Activated CD4-positive, alpha-beta T cell treated with anti-CD3 and anti-CD28 coated beads, Interleukin-2, amount 10 ng/mL, durations not matched to agents 7 days and 5 days (primary cell): ENCODE measurements at regions not wholly inside any gene's neighbourhood (a gene's known extent, or its start where the extent isn't known, plus 50 kb on each side); places are given as distances from the start of the nearest gene placed in this dataset.
A peak's percentile ranks its signal among the peaks of the same experiment; 100 is the strongest.

ENCODE experiments used
- CTCF ChIA-PET: fragments of 350-600 bp; sonication (Branson Sonifier 250); formaldehyde crosslinking; loops from one replicate; lab custom pipeline; 2021; ENCODE audit warnings: antibody characterized with exemption; lab: Charles Lee
- POLR2A ChIA-PET: fragments of 350-600 bp; sonication (Branson Sonifier 250); formaldehyde crosslinking; loops from one replicate; lab custom pipeline; 2021; ENCODE audit warnings: antibody characterized with exemption; lab: Charles Lee
- DNase-seq: peaks from one replicate; pipeline ENCODE4 v3.0.0-alpha.2; 2020
- H3K27ac Mint-ChIP-seq: one replicate; pipeline ENCODE4 v1.8.0; 2021; ENCODE audit warnings: mild to moderate bottlenecking, moderate library complexity, mixed read lengths
- H3K27me3 Mint-ChIP-seq: one replicate; pipeline ENCODE4 v1.8.0; 2021; ENCODE audit warnings: mixed read lengths
- H3K36me3 Mint-ChIP-seq: one replicate; pipeline ENCODE4 v1.8.0; 2021; ENCODE audit warnings: low read depth, mixed read lengths
- H3K4me1 Mint-ChIP-seq: one replicate; pipeline ENCODE4 v1.8.0; 2021; ENCODE audit warnings: mixed read lengths
- H3K4me3 Mint-ChIP-seq: one replicate; pipeline ENCODE4 v1.8.0; 2021; ENCODE audit warnings: mild to moderate bottlenecking, moderate library complexity, mixed read lengths
- H3K9me3 Mint-ChIP-seq: one replicate; pipeline ENCODE4 v1.8.0; 2021; ENCODE audit warnings: mixed read lengths

DNA sequence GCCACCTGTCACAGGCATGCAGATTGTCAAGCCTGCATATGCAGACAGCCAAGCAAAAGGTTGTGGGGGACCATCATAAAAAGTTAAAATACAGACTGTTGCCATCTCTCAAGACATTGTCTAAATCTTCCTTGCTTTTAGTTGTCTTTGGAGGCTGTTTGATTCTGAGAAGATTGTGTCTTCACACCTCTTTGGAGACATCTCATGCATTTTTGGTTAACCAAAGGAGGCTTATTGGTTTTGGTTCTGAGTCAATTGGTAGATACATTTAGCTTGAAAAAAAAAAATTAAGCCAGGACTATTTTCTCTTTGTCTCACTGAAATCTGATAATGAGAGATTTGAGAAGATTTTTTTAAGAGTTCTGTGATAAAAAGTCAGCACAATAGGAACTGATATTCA, 217.6 kb downstream of the LYPLAL1 start:
- H3K9me3 Mint-ChIP-seq = peaks cover 3% of the 10 kb centered on the region
- no peak overlapping the region for H3K4me3 Mint-ChIP-seq
- no peak overlapping the region for H3K27ac Mint-ChIP-seq
- H3K27me3 Mint-ChIP-seq = peaks cover 2% of the 10 kb centered on the region
- POLR2A ChIA-PET = no interaction called here
- CTCF ChIA-PET = no interaction called here
- no peak for DNase-seq
- no peaks in the 10 kb centered on the region for H3K4me1 Mint-ChIP-seq
- H3K36me3 Mint-ChIP-seq = no peaks in the 10 kb centered on the region

DNA sequence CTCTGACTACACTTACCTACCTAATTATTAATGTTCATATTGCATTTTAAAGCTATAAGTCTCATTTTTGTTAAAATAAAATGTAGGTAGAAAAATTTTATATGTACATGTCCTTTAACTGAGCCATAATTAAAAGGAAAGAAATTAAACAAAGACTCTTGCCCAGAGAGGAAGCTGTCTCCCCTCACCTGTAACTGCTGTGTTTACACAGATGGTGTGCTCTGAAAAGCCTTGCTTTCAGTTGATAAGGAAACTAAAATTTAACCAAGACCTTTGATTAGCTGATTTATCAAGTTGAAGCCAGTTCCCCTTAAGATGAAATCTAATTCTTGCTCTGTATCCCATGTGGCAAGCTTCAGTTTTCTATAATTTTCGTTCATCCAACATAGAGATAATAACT, 213.5 kb downstream of the LYPLAL1 start:
- CTCF ChIA-PET = no interaction called here
- no peak for DNase-seq
- Mint-ChIP-seq H3K27me3 (peaks cover 2% of the 10 kb centered on the region), H3K27ac (no peak overlapping the region), H3K9me3 (no peaks in the 10 kb centered on the region), H3K4me1 (no peaks in the 10 kb centered on the region), H3K36me3 (no peaks in the 10 kb centered on the region), H3K4me3 (no peak overlapping the region)
- POLR2A ChIA-PET = no interaction called here

DNA sequence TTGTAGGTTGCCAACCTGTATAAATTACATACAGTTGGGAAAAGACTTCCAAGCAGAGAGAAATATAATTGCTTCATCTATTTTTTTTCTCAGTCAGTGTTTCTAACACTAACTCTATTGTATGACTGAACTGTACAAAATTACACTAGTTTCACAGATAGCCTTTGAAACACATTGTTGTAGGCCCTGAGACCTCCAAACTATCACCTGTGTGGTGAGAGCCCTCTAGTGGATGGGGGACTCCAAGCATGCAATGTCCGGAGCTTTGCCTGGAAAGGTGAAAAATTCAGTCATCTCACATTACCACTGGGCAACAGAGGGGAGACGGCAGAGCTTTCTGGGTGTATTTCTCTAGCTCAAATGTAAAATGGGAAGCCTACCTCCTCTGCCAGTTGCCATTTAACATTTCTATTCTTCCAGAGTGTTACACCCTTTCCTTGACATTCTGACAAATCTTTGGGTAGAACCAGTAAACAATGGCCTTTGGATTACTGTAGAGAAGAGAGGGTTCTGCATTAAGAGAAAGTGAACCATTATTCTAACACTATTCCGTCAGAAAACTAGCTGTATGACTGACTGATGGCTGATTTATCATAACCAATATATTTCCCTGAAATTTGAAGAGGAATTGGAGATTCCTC, 212.2 kb downstream of the LYPLAL1 start:
- Mint-ChIP-seq H3K27me3 (peaks cover 2% of the 10 kb centered on the region), H3K4me1 (no peaks in the 10 kb centered on the region), H3K27ac (no peak overlapping the region), H3K4me3 (no peak overlapping the region), H3K36me3 (no peaks in the 10 kb centered on the region), H3K9me3 (no peaks in the 10 kb centered on the region)
- DNase-seq = peak; percentile 16
- ChIA-PET CTCF (interaction anchor here (1.4 kb wide), 1 partner anchor 14 kb away, joined by 3 read pairs; no protein-coding TSS in a partner anchor), POLR2A (no interaction called here)

DNA sequence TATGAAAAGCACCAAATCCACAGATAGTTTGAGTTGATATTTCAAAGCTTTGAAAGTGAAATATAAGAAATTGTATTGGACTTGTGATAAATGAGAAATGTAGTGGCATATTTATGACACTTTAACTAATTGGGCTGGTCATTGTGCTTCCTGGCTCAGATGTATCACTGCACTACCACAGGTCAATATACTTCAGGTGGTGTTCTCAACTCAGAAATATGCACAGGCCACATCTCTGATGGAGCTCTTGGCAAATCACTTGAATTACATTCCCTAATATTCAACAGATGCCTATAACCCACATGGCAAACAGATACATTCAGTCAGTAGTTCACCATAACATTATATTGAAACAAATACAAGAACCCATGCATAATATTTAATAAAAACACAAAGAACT, 209.6 kb downstream of the LYPLAL1 start:
- Mint-ChIP-seq H3K4me1 (no peaks in the 10 kb centered on the region), H3K9me3 (no peaks in the 10 kb centered on the region), H3K27ac (no peak overlapping the region), H3K4me3 (no peak overlapping the region), H3K36me3 (no peaks in the 10 kb centered on the region), H3K27me3 (no peaks in the 10 kb centered on the region)
- DNase-seq = no peak
- ChIA-PET POLR2A (no interaction called here), CTCF (no interaction called here)

DNA sequence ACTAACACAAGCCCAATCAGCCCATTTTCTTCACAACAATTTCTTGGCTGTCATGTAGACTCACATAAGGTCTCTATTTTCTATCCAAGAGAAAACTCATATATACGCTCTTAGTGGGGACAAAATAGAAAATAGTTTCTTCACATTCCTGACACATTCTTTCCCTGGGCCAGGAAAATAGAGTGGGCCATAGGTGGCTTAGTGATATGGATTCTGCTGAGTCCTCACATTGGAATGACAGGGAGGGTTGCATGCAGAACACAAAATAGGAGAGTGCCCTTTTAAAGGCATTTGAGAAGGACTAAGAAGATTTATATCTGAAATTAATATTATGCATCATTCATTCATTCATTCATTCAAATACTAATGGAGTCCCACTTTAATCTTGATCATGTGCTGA, 207.7 kb downstream of the LYPLAL1 start:
- no peak overlapping the region for H3K4me3 Mint-ChIP-seq
- POLR2A ChIA-PET = no interaction called here
- no peak for DNase-seq
- H3K4me1 Mint-ChIP-seq = no peaks in the 10 kb centered on the region
- CTCF ChIA-PET = no interaction called here
- H3K27me3 Mint-ChIP-seq = no peaks in the 10 kb centered on the region
- H3K27ac Mint-ChIP-seq = no peak overlapping the region
- no peaks in the 10 kb centered on the region for H3K36me3 Mint-ChIP-seq
- no peaks in the 10 kb centered on the region for H3K9me3 Mint-ChIP-seq

DNA sequence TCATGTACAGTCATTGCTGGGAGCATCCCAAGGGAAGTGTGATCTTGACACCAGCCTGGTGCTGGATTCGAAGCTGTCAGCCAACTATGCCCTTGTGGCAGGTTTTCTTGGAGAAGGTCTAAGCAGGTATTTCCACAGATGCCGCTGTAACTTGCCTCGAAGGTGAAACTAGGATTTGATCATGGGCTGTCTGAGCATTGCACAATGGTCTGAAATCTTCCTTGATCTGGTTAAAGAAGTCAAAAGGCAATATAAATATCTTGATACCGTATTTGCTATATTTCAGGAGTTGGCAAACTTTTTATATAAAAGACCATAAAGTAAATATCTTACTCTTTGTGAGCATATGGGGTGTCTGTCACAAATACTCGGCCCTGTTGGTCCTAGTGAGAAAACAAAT, 206.8 kb downstream of the LYPLAL1 start:
- no peak overlapping the region for H3K4me3 Mint-ChIP-seq
- no peaks in the 10 kb centered on the region for H3K4me1 Mint-ChIP-seq
- DNase-seq = no peak
- no peaks in the 10 kb centered on the region for H3K27me3 Mint-ChIP-seq
- CTCF ChIA-PET = no interaction called here
- H3K9me3 Mint-ChIP-seq = no peaks in the 10 kb centered on the region
- no peak overlapping the region for H3K27ac Mint-ChIP-seq
- POLR2A ChIA-PET = no interaction called here
- H3K36me3 Mint-ChIP-seq = no peaks in the 10 kb centered on the region

DNA sequence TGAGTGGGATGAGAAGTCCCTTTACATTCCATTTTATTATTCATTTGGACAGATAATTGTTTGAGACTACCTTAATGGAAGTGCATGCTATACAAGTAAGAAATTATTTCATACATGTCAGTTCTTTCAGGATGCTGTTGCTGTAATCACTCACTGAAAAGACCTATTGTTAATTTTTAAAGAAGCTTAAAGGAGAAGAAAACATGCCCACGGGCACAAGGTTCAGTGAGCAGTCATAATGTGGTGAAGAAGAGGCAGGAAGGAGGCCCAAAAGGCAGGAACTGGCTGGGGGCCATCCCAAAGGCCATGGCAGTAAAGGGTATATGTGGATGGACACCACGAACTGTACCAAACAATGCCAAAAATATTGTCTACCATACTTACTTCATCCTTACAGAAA, 206.0 kb downstream of the LYPLAL1 start:
- Mint-ChIP-seq H3K4me3 (no peak overlapping the region), H3K4me1 (no peaks in the 10 kb centered on the region), H3K9me3 (no peaks in the 10 kb centered on the region), H3K36me3 (no peaks in the 10 kb centered on the region), H3K27me3 (no peaks in the 10 kb centered on the region), H3K27ac (no peak overlapping the region)
- ChIA-PET POLR2A (no interaction called here), CTCF (no interaction called here)
- DNase-seq = no peak

DNA sequence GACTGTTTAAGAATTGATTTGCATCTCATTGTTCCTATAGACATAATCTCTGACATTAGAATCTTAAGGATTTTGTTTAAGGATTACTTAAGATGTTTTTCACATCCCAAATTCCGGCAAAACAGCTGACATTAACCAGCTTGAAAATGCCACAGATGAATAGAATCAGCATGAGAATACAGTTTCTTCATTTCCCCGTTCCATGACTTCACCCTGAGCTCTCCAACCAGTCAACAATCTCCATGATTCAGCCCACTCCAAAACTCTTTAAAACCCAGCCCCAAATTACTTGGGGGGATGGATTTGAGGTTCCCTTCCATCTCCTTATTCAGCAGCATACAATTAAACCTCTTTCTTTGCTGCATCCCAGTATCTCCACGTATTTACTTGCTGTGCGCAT, 201.0 kb downstream of the LYPLAL1 start:
- Mint-ChIP-seq H3K27ac (no peak overlapping the region), H3K9me3 (no peaks in the 10 kb centered on the region), H3K36me3 (no peaks in the 10 kb centered on the region), H3K4me1 (no peaks in the 10 kb centered on the region), H3K4me3 (no peak overlapping the region), H3K27me3 (no peaks in the 10 kb centered on the region)
- no peak for DNase-seq
- ChIA-PET CTCF (no interaction called here), POLR2A (no interaction called here)

DNA sequence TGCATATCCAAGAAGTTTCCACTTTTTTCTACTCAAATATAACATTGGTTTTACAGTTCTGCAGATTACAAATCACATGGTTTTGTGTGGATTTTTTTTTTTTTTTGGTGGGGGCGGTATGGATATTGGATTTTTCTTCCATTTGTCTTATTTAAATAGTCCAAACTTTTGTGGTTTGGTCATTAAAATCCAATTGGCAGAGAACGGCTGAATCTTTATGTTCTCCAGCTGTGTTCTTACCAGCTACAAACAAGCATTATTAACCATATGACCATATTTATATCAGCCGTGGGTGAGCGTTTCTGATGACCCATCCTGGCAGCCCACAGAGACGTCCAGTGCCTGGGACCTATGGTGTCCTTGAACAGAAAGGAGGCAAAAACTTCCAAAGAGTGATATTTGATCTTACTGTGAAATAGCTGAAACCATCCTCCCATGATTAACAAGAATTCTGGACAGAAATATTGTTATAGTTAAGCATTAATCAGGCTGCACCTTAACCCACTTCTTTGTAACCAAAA, 200.4 kb downstream of the LYPLAL1 start:
- Mint-ChIP-seq H3K4me3 (no peak overlapping the region), H3K27ac (no peak overlapping the region), H3K36me3 (no peaks in the 10 kb centered on the region), H3K4me1 (no peaks in the 10 kb centered on the region), H3K9me3 (no peaks in the 10 kb centered on the region), H3K27me3 (no peaks in the 10 kb centered on the region)
- POLR2A ChIA-PET = no interaction called here
- CTCF ChIA-PET = no interaction called here
- DNase-seq = no peak

DNA sequence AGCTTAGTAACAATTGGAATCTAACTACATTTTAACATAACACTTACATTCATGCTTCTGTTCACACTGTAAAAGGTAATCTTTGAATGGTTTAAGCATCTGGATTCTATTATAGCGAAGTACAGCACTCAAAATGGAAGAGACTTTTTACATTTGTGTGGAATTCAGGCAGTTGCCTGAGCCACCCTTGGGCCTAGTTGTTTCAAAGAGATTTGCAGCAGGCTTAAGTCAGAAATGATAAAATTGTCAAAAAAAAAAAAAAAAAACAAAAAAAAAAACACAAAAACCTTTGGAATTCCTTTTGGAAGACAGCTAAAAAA, 199.9 kb downstream of the LYPLAL1 start:
- no peak overlapping the region for H3K4me3 Mint-ChIP-seq
- ChIA-PET POLR2A (no interaction called here), CTCF (no interaction called here)
- H3K27ac Mint-ChIP-seq = no peak overlapping the region
- H3K4me1 Mint-ChIP-seq = no peaks in the 10 kb centered on the region
- no peaks in the 10 kb centered on the region for H3K9me3 Mint-ChIP-seq
- no peaks in the 10 kb centered on the region for H3K27me3 Mint-ChIP-seq
- H3K36me3 Mint-ChIP-seq = no peaks in the 10 kb centered on the region
- no peak for DNase-seq

DNA sequence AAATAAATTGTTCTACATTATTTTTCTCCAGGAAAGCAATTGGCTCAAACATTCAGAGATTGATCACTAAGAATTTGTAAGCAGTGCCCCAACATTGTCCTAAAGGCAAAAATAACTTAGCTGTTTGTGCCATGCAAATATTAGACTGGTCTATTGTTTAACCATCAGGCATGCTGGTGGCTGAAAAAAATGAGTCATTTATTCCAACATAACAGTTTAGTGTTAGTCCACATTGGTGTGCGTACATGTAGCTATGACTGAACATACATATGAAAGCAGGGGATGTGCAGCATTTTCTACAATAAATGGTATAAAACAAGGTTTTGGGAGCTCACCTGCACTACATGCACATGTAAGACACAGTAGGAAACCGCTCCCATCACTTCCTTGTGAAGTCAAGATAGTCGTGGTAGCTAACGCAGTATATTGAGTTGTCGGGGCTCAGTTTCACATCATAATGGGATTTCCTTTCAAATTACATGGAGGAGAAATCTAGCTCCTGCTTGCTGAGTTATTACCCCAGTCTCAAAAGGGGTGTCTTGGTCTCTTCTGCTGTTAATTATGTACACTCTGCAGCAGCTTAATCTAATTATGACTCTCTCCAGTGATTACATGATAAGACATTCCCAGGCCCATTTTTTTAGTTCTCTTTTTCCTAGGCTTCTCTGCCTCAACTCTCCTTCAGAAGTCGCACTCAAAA, 199.4 kb downstream of the LYPLAL1 start:
- Mint-ChIP-seq H3K9me3 (no peaks in the 10 kb centered on the region), H3K36me3 (no peaks in the 10 kb centered on the region), H3K4me3 (no peak overlapping the region), H3K4me1 (no peaks in the 10 kb centered on the region), H3K27me3 (no peaks in the 10 kb centered on the region), H3K27ac (no peak overlapping the region)
- POLR2A ChIA-PET = no interaction called here
- no peak for DNase-seq
- CTCF ChIA-PET = interaction anchor here (0.7 kb wide), 1 partner anchor 52 kb away, joined by 3 read pairs; no protein-coding TSS in a partner anchor

DNA sequence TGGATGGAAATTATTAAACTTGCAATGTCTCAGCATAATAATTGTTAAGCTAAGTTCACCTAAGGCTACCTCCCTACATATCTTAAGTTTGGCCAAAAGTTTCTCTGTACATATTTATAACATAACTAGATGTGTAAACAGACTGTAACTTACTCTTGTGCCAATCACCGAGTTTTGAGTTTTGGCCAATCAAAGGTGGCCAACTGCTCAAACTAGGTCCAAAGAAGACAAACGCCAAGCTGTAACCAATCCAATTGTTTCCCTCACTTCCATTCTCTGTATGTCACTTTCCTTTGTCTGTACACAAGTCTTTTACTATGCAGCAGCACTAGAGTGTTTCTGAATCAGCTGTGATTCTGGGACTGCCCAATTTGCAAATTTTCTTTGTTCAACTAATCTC, 197.8 kb downstream of the LYPLAL1 start:
- H3K9me3 Mint-ChIP-seq = no peaks in the 10 kb centered on the region
- no peak overlapping the region for H3K4me3 Mint-ChIP-seq
- no peak overlapping the region for H3K27ac Mint-ChIP-seq
- no peak for DNase-seq
- no peaks in the 10 kb centered on the region for H3K36me3 Mint-ChIP-seq
- H3K27me3 Mint-ChIP-seq = no peaks in the 10 kb centered on the region
- ChIA-PET CTCF (no interaction called here), POLR2A (no interaction called here)
- H3K4me1 Mint-ChIP-seq = no peaks in the 10 kb centered on the region

DNA sequence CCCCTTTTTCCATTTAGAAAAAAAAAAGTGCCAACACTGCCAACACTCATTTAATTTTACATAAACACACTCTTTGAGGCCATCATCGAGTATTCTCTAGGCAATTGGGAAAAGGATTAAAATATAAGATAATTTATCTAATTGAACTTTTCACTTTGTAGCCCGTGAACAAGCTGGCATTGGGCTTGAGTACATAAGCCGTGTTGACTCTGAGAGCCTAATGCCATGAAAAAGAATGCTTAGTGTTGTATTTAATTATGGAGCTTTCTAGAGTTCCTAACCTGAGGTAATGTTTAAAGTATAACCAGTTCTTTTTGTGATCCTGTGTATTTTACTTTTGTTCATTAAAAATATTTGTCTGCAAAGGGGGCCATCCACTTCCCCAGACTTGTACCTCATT, 193.8 kb downstream of the LYPLAL1 start:
- Mint-ChIP-seq H3K4me1 (no peaks in the 10 kb centered on the region), H3K4me3 (no peak overlapping the region), H3K27me3 (no peaks in the 10 kb centered on the region), H3K36me3 (no peaks in the 10 kb centered on the region), H3K27ac (no peak overlapping the region), H3K9me3 (no peaks in the 10 kb centered on the region)
- DNase-seq = no peak
- ChIA-PET CTCF (no interaction called here), POLR2A (no interaction called here)

DNA sequence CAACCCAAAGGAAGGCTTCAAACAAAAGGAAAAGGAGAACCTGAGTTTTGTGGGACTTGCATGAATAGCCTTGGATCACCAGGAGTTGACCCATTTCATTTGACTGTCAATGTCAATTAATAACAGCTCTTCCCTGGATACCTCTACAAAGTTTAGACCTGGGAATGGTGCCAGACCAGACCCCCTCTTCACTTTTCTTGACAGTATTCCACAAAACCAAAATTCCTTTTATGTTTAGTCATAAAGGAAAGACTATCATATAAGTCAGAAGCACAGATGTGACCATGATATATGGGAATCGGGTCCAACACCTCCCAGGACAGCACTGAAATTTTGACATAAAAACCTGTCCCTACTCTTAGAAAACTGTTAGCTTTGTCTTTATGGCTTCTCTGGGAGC, 191.8 kb downstream of the LYPLAL1 start:
- no peak overlapping the region for H3K4me3 Mint-ChIP-seq
- DNase-seq = no peak
- POLR2A ChIA-PET = no interaction called here
- H3K4me1 Mint-ChIP-seq = no peaks in the 10 kb centered on the region
- CTCF ChIA-PET = interaction anchor here (1.0 kb wide), 1 partner anchor 64 kb away, joined by 3 read pairs; no protein-coding TSS in a partner anchor
- H3K9me3 Mint-ChIP-seq = no peaks in the 10 kb centered on the region
- H3K36me3 Mint-ChIP-seq = no peaks in the 10 kb centered on the region
- H3K27ac Mint-ChIP-seq = no peak overlapping the region
- H3K27me3 Mint-ChIP-seq = no peaks in the 10 kb centered on the region
